ENCODE measurements at regions not wholly inside any gene's neighbourhood (a gene's known extent, or its start where the extent isn't known, plus 50 kb on each side); places are given as distances from the start of the nearest gene placed in this dataset.

DNA sequence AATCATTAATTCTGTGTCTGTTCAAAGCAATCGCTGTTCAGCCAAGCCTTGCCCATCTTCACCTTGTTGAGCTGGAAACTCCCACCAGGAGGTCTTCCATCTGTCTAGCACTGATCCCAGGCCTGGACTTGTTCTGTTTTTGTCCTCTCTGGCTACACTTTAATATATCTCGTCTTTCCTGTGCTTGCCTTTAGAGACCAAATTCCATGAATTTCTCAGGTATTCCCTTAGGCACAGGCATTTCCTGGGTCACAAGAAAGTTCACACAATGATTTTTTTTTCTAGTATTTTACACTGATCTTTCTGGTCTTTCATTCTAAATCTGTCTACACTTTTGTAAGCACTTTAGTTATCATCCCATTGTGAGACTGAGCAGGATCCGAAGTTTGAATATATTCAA, 116.4 kb upstream of the CCND2 start:
- Histone ChIP-seq H4K8ac (ENCODE audit: low read depth in 2 of 2, low read length in 2 of 2) (no peak overlapping the region), H4K20me1 (ENCODE audit: insufficient read depth, low read length) (no peaks in the 10 kb centered on the region), H2BK15ac (ENCODE audit: low read depth, low read length) (no peak overlapping the region), H2BK5ac (ENCODE audit: low read depth, low read length, poor library complexity, severe bottlenecking) (no peak overlapping the region), H3K4ac (ENCODE audit: low read depth, low read length) (no peak overlapping the region), H3K27me3 (ENCODE audit: control insufficient read depth, insufficient read depth, low read length) (peaks cover 3% of the 10 kb centered on the region; the same call in 1 of the 2 replicates), H3K4me1 (ENCODE audit: control insufficient read depth, insufficient read depth, low read length) (no peaks in the 10 kb centered on the region), H3K9ac (ENCODE audit: low read depth, low read length) (no peak overlapping the region), H2BK120ac (ENCODE audit: low read depth, low read length) (no peak overlapping the region), H2AFZ (replicated peaks; ENCODE audit: low read length, poor library complexity) (no peak overlapping the region), H3K36me3 (ENCODE audit: control insufficient read depth, insufficient read depth, low read length) (no peaks in the 10 kb centered on the region), H2AK5ac (ENCODE audit: low read depth, low read length) (no peak overlapping the region), H3K79me1 (ENCODE audit: low read depth in 1 of 2, low read length in 2 of 2) (no peaks in the 10 kb centered on the region), H3K9me3 (ENCODE audit: control insufficient read depth, insufficient read depth, low read length) (no peaks in the 10 kb centered on the region), H4K91ac (ENCODE audit: insufficient read depth, low read depth, low read length) (no peak overlapping the region), H3K27ac (ENCODE audit: insufficient read depth, low read length) (no peak overlapping the region), H2BK20ac (ENCODE audit: low read depth, low read length) (no peak overlapping the region), H3K23ac (ENCODE audit: low read depth, low read length) (no peak overlapping the region), H3K18ac (ENCODE audit: low read depth, low read length) (no peak overlapping the region), H3K14ac (replicated peaks; ENCODE audit: low read depth, low read length) (no peak overlapping the region), H3K4me2 (ENCODE audit: low read depth, low read length) (no peak overlapping the region), H3K56ac (ENCODE audit: extremely low read depth, insufficient read depth, low read length) (no peak overlapping the region), H2AK9ac (replicated peaks; ENCODE audit: low read depth, low read length, poor library complexity) (no peak overlapping the region), H4K5ac (ENCODE audit: low read depth, low read length) (no peak overlapping the region), H3K4me3 (ENCODE audit: insufficient read depth, low read depth, low read length) (no peak overlapping the region), H3K9me1 (ENCODE audit: insufficient read depth, low read length) (no peaks in the 10 kb centered on the region)
- ATAC-seq (ENCODE audit: low read depth) (no peak), DNase-seq (no peak)
- in situ Hi-C loops (cut with MboI; ENCODE audit: low sequenced_read_pairs): no loop called here
- ChIA-PET CTCF (no interaction called here), POLR2A (ENCODE audit: unreplicated experiment) (no interaction called here)
- TF ChIP-seq MAZ (IDR thresholded peaks at IDR 0.05; ENCODE audit: borderline replicate concordance, low read depth, low read length) (no peak), SMC3 (IDR thresholded peaks at IDR 0.05; ENCODE audit: low read depth, low read length) (no peak), BHLHE40 (IDR thresholded peaks at IDR 0.05; ENCODE audit: low read depth, low read length) (no peak), CEBPB (IDR thresholded peaks at IDR 0.05; ENCODE audit: low read depth, low read length) (no peak), NFE2L2 (IDR thresholded peaks at IDR 0.05; ENCODE audit: low read depth, low read length) (no peak), POLR2A (IDR thresholded peaks at IDR 0.05; ENCODE audit: low read depth, low read length) (no peak), MAFK (IDR thresholded peaks at IDR 0.05; ENCODE audit: low read depth, low read length) (no peak), RAD21 (IDR thresholded peaks at IDR 0.05; ENCODE audit: low read length) (no peak), MXI1 (IDR thresholded peaks at IDR 0.05; ENCODE audit: borderline replicate concordance, low read depth, low read length) (no peak), RFX5 (IDR thresholded peaks at IDR 0.05; ENCODE audit: low read depth, low read length) (no peak), CHD1 (IDR thresholded peaks at IDR 0.05; ENCODE audit: low read depth, low read length) (no peak), RCOR1 (IDR thresholded peaks at IDR 0.05; ENCODE audit: insufficient replicate concordance, low read length) (no peak), FOS (IDR thresholded peaks at IDR 0.05; ENCODE audit: low read depth, low read length) (no peak)
- TF ChIP-seq, protein P1, sequence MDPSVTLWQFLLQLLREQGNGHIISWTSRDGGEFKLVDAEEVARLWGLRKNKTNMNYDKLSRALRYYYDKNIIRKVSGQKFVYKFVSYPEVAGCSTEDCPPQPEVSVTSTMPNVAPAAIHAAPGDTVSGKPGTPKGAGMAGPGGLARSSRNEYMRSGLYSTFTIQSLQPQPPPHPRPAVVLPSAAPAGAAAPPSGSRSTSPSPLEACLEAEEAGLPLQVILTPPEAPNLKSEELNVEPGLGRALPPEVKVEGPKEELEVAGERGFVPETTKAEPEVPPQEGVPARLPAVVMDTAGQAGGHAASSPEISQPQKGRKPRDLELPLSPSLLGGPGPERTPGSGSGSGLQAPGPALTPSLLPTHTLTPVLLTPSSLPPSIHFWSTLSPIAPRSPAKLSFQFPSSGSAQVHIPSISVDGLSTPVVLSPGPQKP (IDR thresholded peaks at IDR 0.05; ENCODE audit: borderline replicate concordance, low read depth, low read length): no peak
- TF ChIP-seq, protein P2, sequence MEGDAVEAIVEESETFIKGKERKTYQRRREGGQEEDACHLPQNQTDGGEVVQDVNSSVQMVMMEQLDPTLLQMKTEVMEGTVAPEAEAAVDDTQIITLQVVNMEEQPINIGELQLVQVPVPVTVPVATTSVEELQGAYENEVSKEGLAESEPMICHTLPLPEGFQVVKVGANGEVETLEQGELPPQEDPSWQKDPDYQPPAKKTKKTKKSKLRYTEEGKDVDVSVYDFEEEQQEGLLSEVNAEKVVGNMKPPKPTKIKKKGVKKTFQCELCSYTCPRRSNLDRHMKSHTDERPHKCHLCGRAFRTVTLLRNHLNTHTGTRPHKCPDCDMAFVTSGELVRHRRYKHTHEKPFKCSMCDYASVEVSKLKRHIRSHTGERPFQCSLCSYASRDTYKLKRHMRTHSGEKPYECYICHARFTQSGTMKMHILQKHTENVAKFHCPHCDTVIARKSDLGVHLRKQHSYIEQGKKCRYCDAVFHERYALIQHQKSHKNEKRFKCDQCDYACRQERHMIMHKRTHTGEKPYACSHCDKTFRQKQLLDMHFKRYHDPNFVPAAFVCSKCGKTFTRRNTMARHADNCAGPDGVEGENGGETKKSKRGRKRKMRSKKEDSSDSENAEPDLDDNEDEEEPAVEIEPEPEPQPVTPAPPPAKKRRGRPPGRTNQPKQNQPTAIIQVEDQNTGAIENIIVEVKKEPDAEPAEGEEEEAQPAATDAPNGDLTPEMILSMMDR (conservative IDR thresholded peaks at IDR 0.05; ENCODE audit: low read depth, low read length): no peak
- TF ChIP-seq, protein P3, sequence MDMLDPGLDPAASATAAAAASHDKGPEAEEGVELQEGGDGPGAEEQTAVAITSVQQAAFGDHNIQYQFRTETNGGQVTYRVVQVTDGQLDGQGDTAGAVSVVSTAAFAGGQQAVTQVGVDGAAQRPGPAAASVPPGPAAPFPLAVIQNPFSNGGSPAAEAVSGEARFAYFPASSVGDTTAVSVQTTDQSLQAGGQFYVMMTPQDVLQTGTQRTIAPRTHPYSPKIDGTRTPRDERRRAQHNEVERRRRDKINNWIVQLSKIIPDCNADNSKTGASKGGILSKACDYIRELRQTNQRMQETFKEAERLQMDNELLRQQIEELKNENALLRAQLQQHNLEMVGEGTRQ (IDR thresholded peaks at IDR 0.05; ENCODE audit: low read depth, low read length): no peak
- WGBS, 2 experiments (ENCODE audit: extremely low coverage in 2 of 2, insufficient read length in 1 of 2): 49% methylated on average over 2 of the region's 3 CpGs; no CpG with 5 or more reads in 1 of the 2 experiments
- intact Hi-C loops (cut with micrococcal nuclease): no loop called here
- no TSS peak for BruUV-seq (replicated peaks)
- dilution Hi-C loops (cut with HindIII; ENCODE audit: low sequenced_read_pairs, unreplicated experiment): no loop called here

Data from IMR-90 (cell line).